Islet precursor cell (in vitro differentiated cells): ENCODE measurements at regions not wholly inside any gene's neighbourhood (a gene's known extent, or its start where the extent isn't known, plus 50 kb on each side); places are given as distances from the start of the nearest gene placed in this dataset.
"Not testable (repeated sequence)": the region's sequence is repeated elsewhere in the genome, so short reads cannot be mapped to it uniquely, and the experiment has no call there.

ENCODE experiments used
- DNase-seq: peaks from one replicate; pipeline ENCODE4 v3.0.0-alpha.2; 2018

- no peak for DNase-seq
Measured at GRCh38 chr9:86997156-86997555, 49.9 kb upstream of the GAS1 start.

- DNase-seq: no peak
Measured at GRCh38 chr9:86997951-86998350, 50.6 kb upstream of the GAS1 start.

- DNase-seq: no peak
Measured at GRCh38 chr9:87002517-87002916, 55.2 kb upstream of the GAS1 start.

- no peak for DNase-seq
Measured at GRCh38 chr9:87004016-87004415, 56.7 kb upstream of the GAS1 start.

- DNase-seq: no peak
Measured at GRCh38 chr9:87006956-87007355, 59.6 kb upstream of the GAS1 start.

- DNase-seq: peak; percentile 66
Measured at GRCh38 chr9:87007711-87008366, 60.5 kb upstream of the GAS1 start.

- DNase-seq: no peak
Measured at GRCh38 chr9:87008667-87009066, 61.4 kb upstream of the GAS1 start.

- no peak for DNase-seq
Measured at GRCh38 chr9:87010626-87011025, 63.3 kb upstream of the GAS1 start.

- no peak for DNase-seq
Measured at GRCh38 chr9:87011551-87011950, 64.2 kb upstream of the GAS1 start.

GRCh38 chr9:87013490-87013889 is 66.2 kb upstream of the GAS1 start:
- DNase-seq: no peak

- no peak for DNase-seq
Measured at GRCh38 chr9:87014436-87014835, 67.1 kb upstream of the GAS1 start.

GRCh38 chr9:87016681-87017080 is 69.4 kb upstream of the GAS1 start:
- no peak for DNase-seq

- no peak for DNase-seq
Measured at GRCh38 chr9:87020169-87020950, 73.1 kb upstream of the GAS1 start.

- no peak for DNase-seq
Measured at GRCh38 chr9:87022178-87022577, 74.9 kb upstream of the GAS1 start.

GRCh38 chr9:87026204-87026603 is 78.9 kb upstream of the GAS1 start:
- DNase-seq: no peak

GRCh38 chr9:87028836-87029235 is 81.5 kb upstream of the GAS1 start:
- not testable (repeated sequence) for DNase-seq

- no peak for DNase-seq
Measured at GRCh38 chr9:87029905-87030304, 82.6 kb upstream of the GAS1 start.

GRCh38 chr9:87034841-87035240 is 87.5 kb upstream of the GAS1 start:
- no peak for DNase-seq

- no peak for DNase-seq
Measured at GRCh38 chr9:87035879-87036278, 88.6 kb upstream of the GAS1 start.

GRCh38 chr9:87036506-87036905 is 89.2 kb upstream of the GAS1 start:
- DNase-seq: no peak

- no peak for DNase-seq
Measured at GRCh38 chr9:87039809-87040392, 92.6 kb upstream of the GAS1 start.

GRCh38 chr9:87040410-87041009 is 93.2 kb upstream of the GAS1 start:
- DNase-seq: no peak

- DNase-seq: peak; percentile 57
Measured at GRCh38 chr9:87041553-87042235, 94.4 kb upstream of the GAS1 start.
